HFFc6 (cell line): ENCODE measurements at regions not wholly inside any gene's neighbourhood (a gene's known extent, or its start where the extent isn't known, plus 50 kb on each side); places are given as distances from the start of the nearest gene placed in this dataset.

Experiments
- DNase-seq: peaks from one replicate; pipeline ENCODE4 v3.0.0-alpha.2; 2018
- H3K27ac Mint-ChIP-seq: 2 replicates; pipeline ENCODE4 v1.8.0; 2020; ENCODE audit warnings: mild to moderate bottlenecking, mixed read lengths
- H3K27me3 Mint-ChIP-seq: 2 replicates; pipeline ENCODE4 v1.8.0; 2021; ENCODE audit warnings: mild to moderate bottlenecking, moderate library complexity, mixed read lengths; ENCODE audit not compliant: insufficient read depth
- H3K36me3 Mint-ChIP-seq: 2 replicates; pipeline ENCODE4 v1.8.0; 2021; ENCODE audit warnings: low read depth, mixed read lengths
- H3K4me1 Mint-ChIP-seq: 2 replicates; pipeline ENCODE4 v1.8.0; 2020; ENCODE audit warnings: low read depth, mixed read lengths
- H3K4me3 Mint-ChIP-seq: 2 replicates; pipeline ENCODE4 v1.8.0; 2020; ENCODE audit warnings: mild to moderate bottlenecking, moderate library complexity, mixed read lengths
- H3K9me3 Mint-ChIP-seq: 2 replicates; pipeline ENCODE4 v1.8.0; 2020; ENCODE audit warnings: mild to moderate bottlenecking, mixed read lengths
- CTCF ChIP-seq: fragments of 200-600 bp; sonication (generic); IDR thresholded peaks from 2 replicates; pipeline ENCODE4 v1.5.0; 2021; ENCODE audit warnings: antibody characterized with exemption, mild to moderate bottlenecking

- Mint-ChIP-seq H3K27me3 (peaks cover 19% of the 10 kb centered on the region), H3K4me3 (no peak overlapping the region), H3K27ac (no peak overlapping the region), H3K9me3 (no peaks in the 10 kb centered on the region), H3K36me3 (no peaks in the 10 kb centered on the region; the same call in 1 of the 2 replicates), H3K4me1 (peaks cover 13% of the 10 kb centered on the region)
- TF ChIP-seq CTCF: no peak
- no peak for DNase-seq
Observed at GRCh38 chr17:62161405-62162148, 96.5 kb upstream of the MED13 start.

- Mint-ChIP-seq H3K36me3 (no peaks in the 10 kb centered on the region; the same call in 1 of the 2 replicates), H3K27me3 (peaks cover 20% of the 10 kb centered on the region), H3K27ac (no peak overlapping the region), H3K4me1 (peaks cover 15% of the 10 kb centered on the region), H3K4me3 (no peak overlapping the region), H3K9me3 (no peaks in the 10 kb centered on the region)
- no peak for TF ChIP-seq CTCF
- DNase-seq: no peak
Observed at GRCh38 chr17:62160816-62161215, 95.7 kb upstream of the MED13 start.

- Mint-ChIP-seq H3K27me3 (peaks cover 20% of the 10 kb centered on the region), H3K4me1 (peaks cover 8% of the 10 kb centered on the region), H3K4me3 (no peak overlapping the region), H3K9me3 (no peaks in the 10 kb centered on the region), H3K27ac (no peak overlapping the region), H3K36me3 (no peaks in the 10 kb centered on the region; the same call in 1 of the 2 replicates)
- DNase-seq: no peak
- TF ChIP-seq CTCF: no peak
Observed at GRCh38 chr17:62159994-62160393, 94.9 kb upstream of the MED13 start.

- Mint-ChIP-seq H3K27ac (no peak overlapping the region), H3K4me1 (peaks cover 6% of the 10 kb centered on the region), H3K4me3 (no peak overlapping the region), H3K27me3 (peaks cover 15% of the 10 kb centered on the region), H3K36me3 (no peaks in the 10 kb centered on the region), H3K9me3 (no peaks in the 10 kb centered on the region)
- no peak for TF ChIP-seq CTCF
- no peak for DNase-seq
Observed at GRCh38 chr17:62156949-62157348, 91.9 kb upstream of the MED13 start.

- Mint-ChIP-seq H3K27me3 (peaks cover 10% of the 10 kb centered on the region), H3K36me3 (no peaks in the 10 kb centered on the region), H3K27ac (no peak overlapping the region), H3K4me3 (no peak overlapping the region), H3K4me1 (peaks cover 6% of the 10 kb centered on the region), H3K9me3 (no peaks in the 10 kb centered on the region)
- TF ChIP-seq CTCF: no peak
- DNase-seq: no peak
Observed at GRCh38 chr17:62154909-62155308, 89.8 kb upstream of the MED13 start.
